ENCODE measurements at regions not wholly inside any gene's neighbourhood (a gene's known extent, or its start where the extent isn't known, plus 50 kb on each side); places are given as distances from the start of the nearest gene placed in this dataset.

DNA sequence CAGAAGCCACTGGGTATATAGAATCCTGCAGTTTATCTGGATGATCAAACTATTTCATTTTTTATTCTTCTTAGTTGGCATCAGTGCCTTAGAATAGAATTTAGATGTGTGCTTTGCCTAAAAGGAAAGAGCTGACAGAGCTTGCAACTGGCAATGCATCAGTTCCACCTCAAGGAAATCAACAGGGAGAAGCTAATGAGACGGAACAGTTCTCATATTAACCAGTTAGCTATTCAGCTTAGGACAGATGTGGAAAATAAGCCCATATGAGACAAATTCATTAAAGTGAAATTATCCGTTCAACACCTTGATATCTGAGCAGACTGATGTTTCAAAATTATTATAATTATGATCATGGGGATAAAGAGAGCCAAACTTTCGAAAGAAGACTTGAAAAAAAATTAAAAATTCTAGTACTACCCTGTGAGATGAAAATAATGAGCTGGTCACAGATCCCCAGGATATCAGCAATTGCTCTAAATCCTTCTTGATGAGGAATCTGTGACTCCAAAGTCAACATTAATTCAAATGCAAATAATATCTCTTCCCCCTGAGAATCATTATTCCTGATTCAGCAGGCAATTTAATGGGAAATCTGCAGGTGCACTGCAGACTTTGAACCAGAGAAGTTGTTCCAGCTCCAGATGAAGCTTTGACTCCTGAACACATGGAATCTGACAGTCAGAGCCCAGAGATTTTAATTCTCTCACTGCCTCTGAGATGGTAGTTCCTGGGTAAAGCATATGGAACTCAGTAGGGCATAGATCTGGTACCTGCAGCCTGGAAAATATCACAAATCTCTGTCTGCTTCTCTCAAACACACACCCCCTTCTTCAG lies 486.8 kb downstream of the FOXO1 start:
- no peak for DNase-seq
- intact Hi-C loops (cut with micrococcal nuclease), result no loop called here
- Histone ChIP-seq H2AFZ (ENCODE audit: insufficient read depth, low read depth, low read length, poor library complexity, severe bottlenecking) (no peak overlapping the region), H3K36me3 (replicated peaks in 1 of 2; ENCODE audit: control insufficient read depth in 1 of 2, insufficient read depth in 2 of 2, low read length in 2 of 2) (no peaks in the 10 kb centered on the region), H4K20me1 (ENCODE audit: insufficient read depth, low read length) (no peaks in the 10 kb centered on the region), H3K4me2 (replicated peaks; ENCODE audit: extremely low read depth, low read length, poor library complexity, severe bottlenecking) (no peak overlapping the region), H3K27ac (ENCODE audit: low read depth in 1 of 2, low read length in 2 of 2) (no peak overlapping the region), H3K4me3 (replicated peaks in 1 of 3; ENCODE audit: low read depth in 2 of 3, low read length in 3 of 3) (no peak overlapping the region), H3K9me3 (replicated peaks in 1 of 2; ENCODE audit: control insufficient read depth in 1 of 2, insufficient read depth in 1 of 2, low read length in 2 of 2) (no peaks in the 10 kb centered on the region), H3K27me3 (ENCODE audit: control insufficient read depth in 2 of 2, insufficient read depth in 2 of 2, low read length in 2 of 2) (no peaks in the 10 kb centered on the region), H3K79me2 (ENCODE audit: insufficient read depth, low read length) (no peaks in the 10 kb centered on the region), H3K9ac (ENCODE audit: insufficient read depth, low read length, poor library complexity, severe bottlenecking) (no peak overlapping the region), H3K4me1 (ENCODE audit: control insufficient read depth in 1 of 2, insufficient read depth in 2 of 2, low read length in 2 of 2) (no peaks in the 10 kb centered on the region)
- no peak overlapping the region for H3K4me3 Mint-ChIP-seq
- H3K9me3 Mint-ChIP-seq, result peaks cover 0 to 6% (median 0%) of the 10 kb centered on the region in 7 donors
- H3K27ac Mint-ChIP-seq, result no peak overlapping the region
- H3K4me1 Mint-ChIP-seq, result no peaks in the 10 kb centered on the region
- H3K36me3 Mint-ChIP-seq, result no peaks in the 10 kb centered on the region
- TF ChIP-seq, protein P1, sequence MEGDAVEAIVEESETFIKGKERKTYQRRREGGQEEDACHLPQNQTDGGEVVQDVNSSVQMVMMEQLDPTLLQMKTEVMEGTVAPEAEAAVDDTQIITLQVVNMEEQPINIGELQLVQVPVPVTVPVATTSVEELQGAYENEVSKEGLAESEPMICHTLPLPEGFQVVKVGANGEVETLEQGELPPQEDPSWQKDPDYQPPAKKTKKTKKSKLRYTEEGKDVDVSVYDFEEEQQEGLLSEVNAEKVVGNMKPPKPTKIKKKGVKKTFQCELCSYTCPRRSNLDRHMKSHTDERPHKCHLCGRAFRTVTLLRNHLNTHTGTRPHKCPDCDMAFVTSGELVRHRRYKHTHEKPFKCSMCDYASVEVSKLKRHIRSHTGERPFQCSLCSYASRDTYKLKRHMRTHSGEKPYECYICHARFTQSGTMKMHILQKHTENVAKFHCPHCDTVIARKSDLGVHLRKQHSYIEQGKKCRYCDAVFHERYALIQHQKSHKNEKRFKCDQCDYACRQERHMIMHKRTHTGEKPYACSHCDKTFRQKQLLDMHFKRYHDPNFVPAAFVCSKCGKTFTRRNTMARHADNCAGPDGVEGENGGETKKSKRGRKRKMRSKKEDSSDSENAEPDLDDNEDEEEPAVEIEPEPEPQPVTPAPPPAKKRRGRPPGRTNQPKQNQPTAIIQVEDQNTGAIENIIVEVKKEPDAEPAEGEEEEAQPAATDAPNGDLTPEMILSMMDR (IDR thresholded peaks at IDR 0.05), result no peak
- no CpG with 5 or more reads among the region's 3 CpGs for WGBS (ENCODE audit: insufficient coverage)
- H3K27me3 Mint-ChIP-seq (ENCODE audit: low read depth in 3 of 3), result peaks cover 0 to 8% (median 5%) of the 10 kb centered on the region in 3 donors

DNA sequence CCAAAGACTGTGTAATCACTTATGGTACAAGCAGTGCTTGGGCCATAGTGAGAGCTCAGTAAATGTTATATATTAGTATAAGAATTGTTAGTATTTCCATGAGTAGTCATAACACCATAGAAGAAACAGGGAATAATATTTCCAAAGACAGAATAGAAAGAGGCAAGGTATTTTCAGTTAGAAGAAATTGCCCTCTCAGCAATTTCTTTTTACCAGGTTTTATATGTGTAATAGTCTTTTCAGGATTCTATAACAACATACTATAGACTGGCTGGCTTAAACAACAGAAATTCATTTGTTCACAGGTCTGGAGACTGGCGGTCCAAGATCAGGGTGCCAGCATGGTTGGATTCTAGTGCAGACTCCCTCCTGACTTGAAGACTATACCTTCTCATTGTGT lies 485.7 kb downstream of the FOXO1 start:
- no peaks in the 10 kb centered on the region for H3K36me3 Mint-ChIP-seq
- WGBS (ENCODE audit: insufficient coverage), result no CpG with 5 or more reads among the region's 1 CpG
- H3K9ac ChIP-seq (ENCODE audit: insufficient read depth, low read length, poor library complexity, severe bottlenecking), result no peak overlapping the region
- H3K4me3 Mint-ChIP-seq, result no peak overlapping the region
- no peak for DNase-seq
- H3K27ac Mint-ChIP-seq, result no peak overlapping the region
- peaks cover 0 to 7% (median 3%) of the 10 kb centered on the region in 3 donors for H3K27me3 Mint-ChIP-seq (ENCODE audit: low read depth in 3 of 3)
- TF ChIP-seq, protein P1 (IDR thresholded peaks at IDR 0.05), result no peak
- H3K79me2 ChIP-seq (ENCODE audit: insufficient read depth, low read length), result no peaks in the 10 kb centered on the region
- no peak overlapping the region for H2AFZ ChIP-seq (ENCODE audit: insufficient read depth, low read depth, low read length, poor library complexity, severe bottlenecking)
- H3K4me3 ChIP-seq (replicated peaks in 1 of 3; ENCODE audit: low read depth in 2 of 3, low read length in 3 of 3), result no peak overlapping the region
- no peaks in the 10 kb centered on the region for H3K4me1 ChIP-seq (ENCODE audit: control insufficient read depth in 1 of 2, insufficient read depth in 2 of 2, low read length in 2 of 2)
- H4K20me1 ChIP-seq (ENCODE audit: insufficient read depth, low read length), result no peaks in the 10 kb centered on the region
- intact Hi-C loops (cut with micrococcal nuclease), result no loop called here
- no peaks in the 10 kb centered on the region for H3K27me3 ChIP-seq (ENCODE audit: control insufficient read depth in 2 of 2, insufficient read depth in 2 of 2, low read length in 2 of 2)
- H3K4me1 Mint-ChIP-seq, result peaks cover 6% of the 10 kb centered on the region
- H3K9me3 ChIP-seq (replicated peaks in 1 of 2; ENCODE audit: control insufficient read depth in 1 of 2, insufficient read depth in 1 of 2, low read length in 2 of 2), result no peaks in the 10 kb centered on the region
- H3K9me3 Mint-ChIP-seq, result peaks cover 0 to 6% (median 0%) of the 10 kb centered on the region in 7 donors
- no peak overlapping the region for H3K27ac ChIP-seq (ENCODE audit: low read depth in 1 of 2, low read length in 2 of 2)
- H3K4me2 ChIP-seq (replicated peaks; ENCODE audit: extremely low read depth, low read length, poor library complexity, severe bottlenecking), result no peak overlapping the region
- H3K36me3 ChIP-seq (replicated peaks in 1 of 2; ENCODE audit: control insufficient read depth in 1 of 2, insufficient read depth in 2 of 2, low read length in 2 of 2), result no peaks in the 10 kb centered on the region
